ENCODE measurements at regions not wholly inside any gene's neighbourhood (a gene's known extent, or its start where the extent isn't known, plus 50 kb on each side); places are given as distances from the start of the nearest gene placed in this dataset.

DNA sequence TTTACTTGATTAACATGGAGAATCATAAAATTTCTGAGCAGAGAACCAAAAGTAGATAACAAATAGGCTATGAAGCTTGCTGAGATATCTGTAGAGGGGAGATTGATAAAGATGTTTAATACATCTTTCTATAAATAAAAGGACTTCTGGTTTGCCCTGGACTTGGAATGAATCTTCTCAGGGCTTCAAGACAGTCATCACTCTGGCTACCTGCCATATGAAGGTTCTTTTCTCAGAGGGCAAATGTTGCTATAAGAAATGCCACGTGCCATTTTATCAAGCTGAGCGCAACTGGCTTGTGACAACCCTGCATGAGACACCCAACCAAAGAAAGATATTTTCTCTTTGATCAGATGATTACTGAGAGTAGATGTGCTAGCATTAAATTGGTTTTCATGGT lies 192.5 kb downstream of the WNT5A start:
- Histone ChIP-seq H3K79me2 (ENCODE audit: control insufficient read depth, insufficient read depth, low read length) (no peaks in the 10 kb centered on the region), H3K27ac (ENCODE audit: extremely low read depth, low read depth, low read length) (no peak overlapping the region), H3K4me2 (ENCODE audit: insufficient read depth, low read length) (no peak overlapping the region), H3K4me1 (replicated peaks in 1 of 2; ENCODE audit: control insufficient read depth in 2 of 2, insufficient read depth in 2 of 2, low read length in 2 of 2) (no peaks in the 10 kb centered on the region), H3K9me3 (replicated peaks; ENCODE audit: control insufficient read depth, insufficient read depth, low read depth, low read length) (no peaks in the 10 kb centered on the region), H3K9me1 (ENCODE audit: control insufficient read depth, insufficient read depth, low read length) (no peaks in the 10 kb centered on the region), H2AFZ (ENCODE audit: low read depth, low read length) (no peak overlapping the region), H3K4me3 (no peak overlapping the region), H3K9ac (ENCODE audit: insufficient read depth in 1 of 2, low read depth in 2 of 2, low read length in 2 of 2) (no peak overlapping the region), H3K27me3 (ENCODE audit: control insufficient read depth in 2 of 2, insufficient read depth in 2 of 2, low read length in 2 of 2) (no peaks in the 10 kb centered on the region), H4K20me1 (replicated peaks; ENCODE audit: control insufficient read depth, insufficient read depth, low read length) (no peaks in the 10 kb centered on the region), H3K36me3 (ENCODE audit: control insufficient read depth, insufficient read depth, low read length) (no peaks in the 10 kb centered on the region)
- in situ Hi-C loops (cut with MboI): no loop called here
- BruUV-seq (replicated peaks): no TSS peak
- ChIA-PET POLR2A (no interaction called here), CTCF (ENCODE audit: low intra/inter-chr PET ratio) (no interaction called here)
- no peak for FAIRE-seq
- no peak for DNase-seq (ENCODE audit: extremely low read depth in 1 of 4, low spot score in 3 of 4)
- 0% methylated on average over 2 of the region's 2 CpGs for WGBS (ENCODE audit: insufficient coverage, low coverage, missing lambda C conversion rate)
- TF ChIP-seq ELF4 (CRISPR knock-in tag; IDR thresholded peaks at IDR 0.05): no peak
- no peak for TF ChIP-seq DACH1 (IDR thresholded peaks at IDR 0.05; ENCODE audit: partially characterized antibody)
- TF ChIP-seq, protein P1, sequence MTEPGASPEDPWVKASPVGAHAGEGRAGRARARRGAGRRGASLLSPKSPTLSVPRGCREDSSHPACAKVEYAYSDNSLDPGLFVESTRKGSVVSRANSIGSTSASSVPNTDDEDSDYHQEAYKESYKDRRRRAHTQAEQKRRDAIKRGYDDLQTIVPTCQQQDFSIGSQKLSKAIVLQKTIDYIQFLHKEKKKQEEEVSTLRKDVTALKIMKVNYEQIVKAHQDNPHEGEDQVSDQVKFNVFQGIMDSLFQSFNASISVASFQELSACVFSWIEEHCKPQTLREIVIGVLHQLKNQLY (CRISPR knock-in tag; conservative IDR thresholded peaks at IDR 0.05): no peak
- TF ChIP-seq ZNF583 (CRISPR knock-in tag; IDR thresholded peaks at IDR 0.05): no peak
- no peak for TF ChIP-seq DMBX1 (CRISPR knock-in tag; IDR thresholded peaks at IDR 0.05; ENCODE audit: borderline replicate concordance)
- no peak for TF ChIP-seq RAD21 (CRISPR knock-in tag; conservative IDR thresholded peaks at IDR 0.05 in 1 of 2, IDR thresholded peaks at IDR 0.05 in 1 of 2)
- intact Hi-C loops (cut with micrococcal nuclease): no loop called here
- no peak for ATAC-seq

DNA sequence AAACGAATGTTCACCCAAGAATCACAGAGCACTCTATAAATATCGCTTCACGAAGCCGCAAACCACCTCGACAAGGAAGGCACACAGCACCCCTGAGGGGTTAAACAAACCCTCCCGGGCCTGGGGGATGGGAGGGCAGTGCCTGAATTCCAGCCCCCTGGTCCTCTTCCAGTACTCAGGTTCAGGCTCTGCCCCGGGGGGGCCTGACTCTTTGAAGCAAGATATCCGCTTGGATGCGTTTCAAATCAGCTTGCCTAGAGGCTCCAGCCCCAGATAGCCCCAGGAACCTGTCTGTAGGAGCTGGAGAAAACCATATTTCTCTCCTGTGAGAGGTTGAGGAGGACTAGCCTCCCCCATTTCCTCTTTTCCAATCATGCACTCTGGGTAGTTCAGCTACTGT lies 194.7 kb downstream of the WNT5A start:
- Histone ChIP-seq H3K4me3 (no peak overlapping the region), H3K9me1 (ENCODE audit: control insufficient read depth, insufficient read depth, low read length) (no peaks in the 10 kb centered on the region), H3K4me2 (ENCODE audit: insufficient read depth, low read length) (no peak overlapping the region), H3K27ac (ENCODE audit: extremely low read depth, low read depth, low read length) (no peak overlapping the region), H3K36me3 (ENCODE audit: control insufficient read depth, insufficient read depth, low read length) (no peaks in the 10 kb centered on the region), H3K27me3 (ENCODE audit: control insufficient read depth in 2 of 2, insufficient read depth in 2 of 2, low read length in 2 of 2) (no peaks in the 10 kb centered on the region), H3K9ac (ENCODE audit: insufficient read depth in 1 of 2, low read depth in 2 of 2, low read length in 2 of 2) (no peak overlapping the region), H3K9me3 (replicated peaks; ENCODE audit: control insufficient read depth, insufficient read depth, low read depth, low read length) (no peaks in the 10 kb centered on the region), H2AFZ (ENCODE audit: low read depth, low read length) (no peak overlapping the region), H4K20me1 (replicated peaks; ENCODE audit: control insufficient read depth, insufficient read depth, low read length) (no peaks in the 10 kb centered on the region), H3K4me1 (replicated peaks in 1 of 2; ENCODE audit: control insufficient read depth in 2 of 2, insufficient read depth in 2 of 2, low read length in 2 of 2) (no peaks in the 10 kb centered on the region), H3K79me2 (ENCODE audit: control insufficient read depth, insufficient read depth, low read length) (no peaks in the 10 kb centered on the region)
- ATAC-seq (no peak), DNase-seq (ENCODE audit: extremely low read depth in 1 of 4, low spot score in 3 of 4) (no peak), FAIRE-seq (no peak)
- no TSS peak for BruUV-seq (replicated peaks)
- CTCF ChIA-PET (ENCODE audit: low intra/inter-chr PET ratio): no interaction called here
- in situ Hi-C loops (cut with MboI) (no loop called here), intact Hi-C loops (cut with micrococcal nuclease) (no loop called here)
- WGBS (ENCODE audit: insufficient coverage, low coverage, missing lambda C conversion rate): 0% methylated on average over 9 of the region's 9 CpGs
- POLR2A ChIA-PET: no interaction called here
- no peak for TF ChIP-seq ZNF431 (CRISPR knock-in tag; IDR thresholded peaks at IDR 0.05)
